Large intestine (tissue), 3 donors: ENCODE measurements at regions not wholly inside any gene's neighbourhood (a gene's known extent, or its start where the extent isn't known, plus 50 kb on each side); places are given as distances from the start of the nearest gene placed in this dataset.

Experiments used
- DNase-seq, 2 donors: peaks; one replicate each; pipeline versions ENCODE4 v3.0.0 to v3.0.0-alpha.2; 2013
- H3K27ac ChIP-seq: one replicate; pipeline ENCODE4 v1.5.1; 2013; ENCODE audit warnings: low read length
- H3K27me3 ChIP-seq: 2 replicates; pipeline ENCODE4 v1.6.1; 2013; ENCODE audit warnings: low read length; ENCODE audit not compliant: control insufficient read depth, insufficient read depth
- H3K36me3 ChIP-seq: 2 replicates; pipeline ENCODE4 v1.6.1; 2013; ENCODE audit warnings: low read length; ENCODE audit not compliant: control insufficient read depth, insufficient read depth
- H3K4me1 ChIP-seq: one replicate; pipeline ENCODE4 v1.6.1; 2013; ENCODE audit warnings: low read length; ENCODE audit not compliant: control insufficient read depth, insufficient read depth
- H3K4me3 ChIP-seq: one replicate; pipeline ENCODE4 v1.5.1; 2013; ENCODE audit warnings: low read length
- H3K9me3 ChIP-seq: one replicate; pipeline ENCODE4 v1.6.1; 2013; ENCODE audit warnings: mild to moderate bottlenecking, low read depth, low read length, moderate library complexity; ENCODE audit not compliant: control insufficient read depth
- WGBS: methylation state at CpG from one replicate; pipeline ENCODE4 v1.1.5; 2013; ENCODE audit warnings: low lambda C conversion rate; ENCODE audit not compliant: insufficient coverage; 5-methylcytosine and 5-hydroxymethylcytosine counted together

GRCh38 chr9:38119560-38120236, 50.7 kb upstream of the SHB start:
- Histone ChIP-seq H3K27me3 (peaks cover 2% of the 10 kb centered on the region), H3K27ac (no peak overlapping the region), H3K9me3 (no peaks in the 10 kb centered on the region), H3K4me3 (no peak overlapping the region), H3K36me3 (no peaks in the 10 kb centered on the region), H3K4me1 (no peaks in the 10 kb centered on the region)
- no peak for DNase-seq
- WGBS: no CpG with 5 or more reads among the region's 5 CpGs

GRCh38 chr9:38118862-38119438, 49.9 kb upstream of the SHB start:
- WGBS: 58% methylated on average over 2 of the region's 8 CpGs
- Histone ChIP-seq H3K9me3 (no peaks in the 10 kb centered on the region), H3K36me3 (no peaks in the 10 kb centered on the region), H3K27me3 (peaks cover 2% of the 10 kb centered on the region), H3K27ac (no peak overlapping the region), H3K4me3 (no peak overlapping the region), H3K4me1 (no peaks in the 10 kb centered on the region)
- no peak for DNase-seq
